ENCODE measurements at regions not wholly inside any gene's neighbourhood (a gene's known extent, or its start where the extent isn't known, plus 50 kb on each side); places are given as distances from the start of the nearest gene placed in this dataset.

DNA sequence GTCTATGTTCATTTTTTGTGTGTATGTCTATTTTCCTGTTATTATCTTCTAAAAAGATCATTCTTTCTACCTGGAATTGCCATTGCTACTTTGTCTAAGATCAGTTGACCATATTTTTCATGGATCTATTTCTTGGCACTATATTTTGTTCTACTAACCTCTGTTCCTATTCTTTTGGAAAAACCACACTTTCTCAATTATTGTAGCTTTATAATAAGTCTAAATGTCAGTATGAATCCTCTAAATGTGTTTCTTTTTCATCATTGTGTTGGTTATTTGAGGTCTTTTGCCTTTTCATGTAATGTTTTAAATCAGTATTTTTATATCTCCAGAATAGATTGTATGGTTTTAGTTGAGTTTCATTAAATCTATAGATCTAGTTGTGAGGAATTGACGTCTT, 798.3 kb downstream of the FAT4 start:
- in situ Hi-C loops (cut with HindIII; ENCODE audit: extremely low pct_ligation_motif_present, low pct_unique_long_range_greater_than_20kb) (no loop called here), intact Hi-C loops (cut with micrococcal nuclease; ENCODE audit: unreplicated experiment) (no loop called here)
- no peak for ATAC-seq
- Histone ChIP-seq H3K4me1 (ENCODE audit: insufficient read depth, low read length) (no peaks in the 10 kb centered on the region), H3K4me3 (replicated peaks in 1 of 3; ENCODE audit: insufficient read depth in 1 of 3, low read depth in 2 of 3, low read length in 3 of 3) (no peak overlapping the region), H3K79me2 (ENCODE audit: insufficient read depth, low read length) (no peaks in the 10 kb centered on the region), H3K36me3 (replicated peaks in 1 of 2; ENCODE audit: control insufficient read depth in 1 of 2, insufficient read depth in 2 of 2, low read length in 2 of 2) (no peaks in the 10 kb centered on the region), H3K27ac (ENCODE audit: extremely low read length, insufficient read depth, low read length) (no peak overlapping the region), H2AFZ (ENCODE audit: low read length) (no peak overlapping the region), H3K9me3 (ENCODE audit: low read length) (peaks cover 37% of the 10 kb centered on the region), H3K9ac (ENCODE audit: insufficient read depth, low read depth, low read length) (no peak overlapping the region), H3K4me2 (ENCODE audit: low read depth, low read length) (no peak overlapping the region), H3K27me3 (ENCODE audit: control insufficient read depth in 1 of 2, insufficient read depth in 2 of 2, low read length in 2 of 2) (no peaks in the 10 kb centered on the region), H4K20me1 (ENCODE audit: insufficient read depth, low read length) (no peaks in the 10 kb centered on the region)
- ChIA-PET CTCF (ENCODE audit: low intra/inter-chr PET ratio, low total read pairs) (no interaction called here), POLR2A (no interaction called here)
- WGBS (ENCODE audit: low lambda C conversion rate) = 2% methylated on average over 1 of the region's 1 CpG
- no peak for DNase-seq (ENCODE audit: low spot score)
- no TSS peak for BruUV-seq (replicated peaks)
- no peak for TF ChIP-seq ZNF772 (CRISPR knock-in tag; IDR thresholded peaks at IDR 0.05)
- TF ChIP-seq KAT8 (CRISPR knock-in tag; IDR thresholded peaks at IDR 0.05) = no peak
- no peak for TF ChIP-seq ATF7-NPFF (CRISPR knock-in tag; IDR thresholded peaks at IDR 0.05; ENCODE audit: low read depth)
- TF ChIP-seq NR3C1 (CRISPR knock-in tag; IDR thresholded peaks at IDR 0.05) = no peak
- TF ChIP-seq FOXJ3 (CRISPR knock-in tag; IDR thresholded peaks at IDR 0.05; ENCODE audit: borderline replicate concordance) = no peak
- no peak for TF ChIP-seq HNF4G (IDR thresholded peaks at IDR 0.05; ENCODE audit: borderline replicate concordance, low read depth, low read length)
- TF ChIP-seq HNF4G (CRISPR knock-in tag; IDR thresholded peaks at IDR 0.05; ENCODE audit: borderline replicate concordance, low read depth) = no peak
- TF ChIP-seq FOXA3 (CRISPR knock-in tag; IDR thresholded peaks at IDR 0.05) = no peak
- TF ChIP-seq ZNF75D (CRISPR knock-in tag; IDR thresholded peaks at IDR 0.05; ENCODE audit: borderline replicate concordance) = no peak
- TF ChIP-seq MAFK (conservative IDR thresholded peaks at IDR 0.05 in 1 of 2, IDR thresholded peaks at IDR 0.05 in 1 of 2; ENCODE audit: low read length in 2 of 2) = no peak
- TF ChIP-seq PRPF4 (IDR thresholded peaks at IDR 0.05; ENCODE audit: low read depth, low read length, poor library complexity, severe bottlenecking) = no peak
- FAIRE-seq = no peak
